Adrenal gland (tissue), 9 donors: ENCODE measurements at regions not wholly inside any gene's neighbourhood (a gene's known extent, or its start where the extent isn't known, plus 50 kb on each side); places are given as distances from the start of the nearest gene placed in this dataset.

Experiments used
- DNase-seq, 7 donors: peaks; one replicate each; pipeline ENCODE4 v3.0.0-alpha.2; 2019 to 2020
- H3K27ac ChIP-seq, 5 donors: fragments of 200-600 bp; sonication (generic) in 4 of 5; 1 replicate in 3 of 5; 2 replicates in 2 of 5; pipeline versions ENCODE4 v1.5.1 to v1.8.0; 2016 to 2020; ENCODE audit warnings: mild to moderate bottlenecking in 1 of 5
- H3K27me3 ChIP-seq: fragments of 200-600 bp; 2 replicates; pipeline ENCODE4 v1.8.0; 2021
- H3K36me3 ChIP-seq, 2 donors: fragments of 200-600 bp; replicated peaks in 1 of 2; 1 replicate in 1 of 2; 2 replicates in 1 of 2; pipeline versions ENCODE4 v1.5.1 to v1.8.0; 2018 to 2022
- H3K4me1 ChIP-seq, 2 donors: fragments of 200-600 bp; replicated peaks in 1 of 2; 1 replicate in 1 of 2; 2 replicates in 1 of 2; pipeline versions ENCODE4 v1.5.1 to v1.8.0; 2018 to 2021
- H3K4me3 ChIP-seq, 4 donors: fragments of 200-600 bp; sonication (generic) in 3 of 4; one replicate each; pipeline ENCODE4 v1.5.1; 2016 to 2018
- H3K9me3 ChIP-seq, 3 donors: fragments of 200-600 bp; sonication (generic) in 1 of 3; replicated peaks in 1 of 3; 1 replicate in 2 of 3; 2 replicates in 1 of 3; pipeline versions ENCODE4 v1.5.1 to v1.8.0; 2016 to 2021
- CTCF ChIP-seq, 6 experiments: fragments of 450-650 bp in 4 of 6; fragments of 200-600 bp in 2 of 6; sonication (generic) in 1 of 6; IDR thresholded peaks; 1 replicate in 5 of 6; 2 replicates in 1 of 6; pipeline versions ENCODE4 v1.5.1 to v1.8.0; 2016 to 2021; ENCODE audit warnings: antibody characterized with exemption in 6 of 6, mild to moderate bottlenecking in 2 of 6, moderate library complexity in 1 of 6
- POLR2A ChIP-seq, 2 donors: fragments of 450-650 bp; IDR thresholded peaks; one replicate each; pipeline ENCODE4 v1.6.1; 2017; ENCODE audit warnings: antibody characterized with exemption in 2 of 2, mild to moderate bottlenecking in 2 of 2, moderate library complexity in 1 of 2
- WGBS, 4 donors: extraction: QIAGEN DNeasy Blood & Tissue Kit in 2 of 4; methylation state at CpG; one replicate each; pipeline versions ENCODE4 v1.1.5 to v1.1.7; 2013 to 2017; 5-methylcytosine and 5-hydroxymethylcytosine counted together
- intact Hi-C, 2 donors: fragments of 100-400 bp; cut with DNase I; formaldehyde crosslinking; loops; one replicate each; pipeline versions ENCODE4 v1.14.1 to v1.15.0; 2022 to 2023
- donor health status: healthy with polysubstance abuse.
- donor health status: Bipolar disorder and iron deficiency.
- donor health status: DM: yes; HTN: yes; CAD: no.
- donor health status: DM: no; HTN: no; CAD: no.
- donor health status: DM: no; HTN: no; CAD: no.

- Histone ChIP-seq H3K9me3 (no peaks in the 10 kb centered on the region), H3K27ac (no peak overlapping the region), H3K4me3 (no peak overlapping the region), H3K36me3 (no peaks in the 10 kb centered on the region), H3K4me1 (no peaks in the 10 kb centered on the region), H3K27me3 (no peaks in the 10 kb centered on the region)
- 33 to 50% (median 42%) methylated on average over 4 of the region's 4 CpGs for WGBS, 4 donors
- TF ChIP-seq POLR2A (IDR thresholded peaks at IDR 0.05) (no peak), CTCF (IDR thresholded peaks at IDR 0.05) (no peak)
- peak in 1 of 7 donors; percentile 79 for DNase-seq
- intact Hi-C loops, result no loop called here
These were observed 471.6 kb upstream of the ERCC4 start for GRCh38 chr16:13448346-13448745.

GRCh38 chr16:13453325-13453724 lies 466.6 kb upstream of the ERCC4 start:
- DNase-seq, result no peak
- TF ChIP-seq POLR2A (IDR thresholded peaks at IDR 0.05) (no peak), CTCF (IDR thresholded peaks at IDR 0.05) (no peak)
- Histone ChIP-seq H3K36me3 (no peaks in the 10 kb centered on the region), H3K27me3 (no peaks in the 10 kb centered on the region), H3K27ac (no peak overlapping the region), H3K4me3 (no peak overlapping the region), H3K4me1 (no peaks in the 10 kb centered on the region), H3K9me3 (no peaks in the 10 kb centered on the region)
- WGBS, 4 donors, result 46 to 63% (median 59%) methylated on average over 2 of the region's 2 CpGs
- intact Hi-C loops, result no loop called here

GRCh38 chr16:13453938-13454553 lies 465.9 kb upstream of the ERCC4 start:
- H3K27ac ChIP-seq, result no peak overlapping the region
- 53 to 59% (median 56%) methylated on average over 10 of the region's 10 CpGs for WGBS, 4 donors
- H3K36me3 ChIP-seq, result no peaks in the 10 kb centered on the region
- no peaks in the 10 kb centered on the region for H3K27me3 ChIP-seq
- intact Hi-C loops, result no loop called here
- TF ChIP-seq POLR2A (IDR thresholded peaks at IDR 0.05), result no peak
- TF ChIP-seq CTCF (IDR thresholded peaks at IDR 0.05), result peak; percentile 17 to 48 (median 36)
- peak in 3 of 7 donors; percentile 9 to 74 (median 32) for DNase-seq
- H3K9me3 ChIP-seq, result no peaks in the 10 kb centered on the region
- no peak overlapping the region for H3K4me3 ChIP-seq
- no peaks in the 10 kb centered on the region for H3K4me1 ChIP-seq

- Histone ChIP-seq H3K9me3 (no peaks in the 10 kb centered on the region), H3K36me3 (no peaks in the 10 kb centered on the region), H3K4me1 (no peaks in the 10 kb centered on the region), H3K27ac (no peak overlapping the region), H3K27me3 (no peaks in the 10 kb centered on the region), H3K4me3 (no peak overlapping the region)
- intact Hi-C loops, result no loop called here
- 66 to 80% (median 69%) methylated on average over 5 of the region's 5 CpGs for WGBS, 4 donors
- TF ChIP-seq CTCF (IDR thresholded peaks at IDR 0.05), result no peak
- no peak for TF ChIP-seq POLR2A (IDR thresholded peaks at IDR 0.05)
- no peak for DNase-seq
These were observed 456.3 kb upstream of the ERCC4 start for GRCh38 chr16:13463619-13464018.
